Adrenal gland (tissue), 9 donors: ENCODE measurements at regions not wholly inside any gene's neighbourhood (a gene's known extent, or its start where the extent isn't known, plus 50 kb on each side); places are given as distances from the start of the nearest gene placed in this dataset.

Source experiments
- DNase-seq, 7 donors: peaks; one replicate each; pipeline ENCODE4 v3.0.0-alpha.2; 2019 to 2020
- H3K27ac ChIP-seq, 5 donors: fragments of 200-600 bp; sonication (generic) in 4 of 5; 1 replicate in 3 of 5; 2 replicates in 2 of 5; pipeline versions ENCODE4 v1.5.1 to v1.8.0; 2016 to 2020; ENCODE audit warnings: mild to moderate bottlenecking in 1 of 5
- H3K27me3 ChIP-seq: fragments of 200-600 bp; 2 replicates; pipeline ENCODE4 v1.8.0; 2021
- H3K36me3 ChIP-seq, 2 donors: fragments of 200-600 bp; replicated peaks in 1 of 2; 1 replicate in 1 of 2; 2 replicates in 1 of 2; pipeline versions ENCODE4 v1.5.1 to v1.8.0; 2018 to 2022
- H3K4me1 ChIP-seq, 2 donors: fragments of 200-600 bp; replicated peaks in 1 of 2; 1 replicate in 1 of 2; 2 replicates in 1 of 2; pipeline versions ENCODE4 v1.5.1 to v1.8.0; 2018 to 2021
- H3K4me3 ChIP-seq, 4 donors: fragments of 200-600 bp; sonication (generic) in 3 of 4; one replicate each; pipeline ENCODE4 v1.5.1; 2016 to 2018
- H3K9me3 ChIP-seq, 3 donors: fragments of 200-600 bp; sonication (generic) in 1 of 3; replicated peaks in 1 of 3; 1 replicate in 2 of 3; 2 replicates in 1 of 3; pipeline versions ENCODE4 v1.5.1 to v1.8.0; 2016 to 2021
- CTCF ChIP-seq, 6 experiments: fragments of 450-650 bp in 4 of 6; fragments of 200-600 bp in 2 of 6; sonication (generic) in 1 of 6; IDR thresholded peaks; 1 replicate in 5 of 6; 2 replicates in 1 of 6; pipeline versions ENCODE4 v1.5.1 to v1.8.0; 2016 to 2021; ENCODE audit warnings: antibody characterized with exemption in 6 of 6, mild to moderate bottlenecking in 2 of 6, moderate library complexity in 1 of 6
- POLR2A ChIP-seq, 2 donors: fragments of 450-650 bp; IDR thresholded peaks; one replicate each; pipeline ENCODE4 v1.6.1; 2017; ENCODE audit warnings: antibody characterized with exemption in 2 of 2, mild to moderate bottlenecking in 2 of 2, moderate library complexity in 1 of 2
- WGBS, 4 donors: extraction: QIAGEN DNeasy Blood & Tissue Kit in 2 of 4; methylation state at CpG; one replicate each; pipeline versions ENCODE4 v1.1.5 to v1.1.7; 2013 to 2017; 5-methylcytosine and 5-hydroxymethylcytosine counted together
- intact Hi-C, 2 donors: fragments of 100-400 bp; cut with DNase I; formaldehyde crosslinking; loops; one replicate each; pipeline versions ENCODE4 v1.14.1 to v1.15.0; 2022 to 2023
- donor health status: healthy with polysubstance abuse.
- donor health status: Bipolar disorder and iron deficiency.
- donor health status: DM: yes; HTN: yes; CAD: no.
- donor health status: DM: no; HTN: no; CAD: no.
- donor health status: DM: no; HTN: no; CAD: no.

- no peak for DNase-seq
- intact Hi-C loops = no loop called here
- no peak overlapping the region for H3K27ac ChIP-seq
- no peaks in the 10 kb centered on the region for H3K36me3 ChIP-seq
- H3K27me3 ChIP-seq = no peaks in the 10 kb centered on the region
- TF ChIP-seq CTCF (IDR thresholded peaks at IDR 0.05) (no peak), POLR2A (IDR thresholded peaks at IDR 0.05) (no peak)
- H3K4me1 ChIP-seq = no peaks in the 10 kb centered on the region
- H3K9me3 ChIP-seq = no peaks in the 10 kb centered on the region
- H3K4me3 ChIP-seq = no peak overlapping the region
Observed at GRCh38 chr4:96525898-96526297, 686.0 kb downstream of the PDHA2 start.

GRCh38 chr4:96526625-96527024, 686.7 kb downstream of the PDHA2 start:
- TF ChIP-seq POLR2A (IDR thresholded peaks at IDR 0.05) (no peak), CTCF (IDR thresholded peaks at IDR 0.05) (no peak)
- no peaks in the 10 kb centered on the region for H3K4me1 ChIP-seq
- H3K4me3 ChIP-seq = no peak overlapping the region
- H3K27me3 ChIP-seq = no peaks in the 10 kb centered on the region
- no peaks in the 10 kb centered on the region for H3K9me3 ChIP-seq
- WGBS, 4 donors = 71 to 84% (median 74%) methylated on average over 1 of the region's 1 CpG
- DNase-seq = no peak
- intact Hi-C loops = no loop called here
- no peak overlapping the region for H3K27ac ChIP-seq
- H3K36me3 ChIP-seq = no peaks in the 10 kb centered on the region

GRCh38 chr4:96531836-96532235, 691.9 kb downstream of the PDHA2 start:
- no peaks in the 10 kb centered on the region for H3K4me1 ChIP-seq

GRCh38 chr4:96543346-96543745, 703.5 kb downstream of the PDHA2 start:
- no peaks in the 10 kb centered on the region for H3K4me1 ChIP-seq
- H3K27me3 ChIP-seq = no peaks in the 10 kb centered on the region
- H3K9me3 ChIP-seq = no peaks in the 10 kb centered on the region
- no peak overlapping the region for H3K27ac ChIP-seq
- no peak for DNase-seq
- H3K36me3 ChIP-seq = no peaks in the 10 kb centered on the region
- 81 to 98% (median 88%) methylated on average over 2 of the region's 2 CpGs for WGBS, 4 donors
- intact Hi-C loops = no loop called here
- TF ChIP-seq POLR2A (IDR thresholded peaks at IDR 0.05) = no peak
- TF ChIP-seq CTCF (IDR thresholded peaks at IDR 0.05) = no peak
- no peak overlapping the region for H3K4me3 ChIP-seq

More at GRCh38 chr4:96531836-96532235, 691.9 kb downstream of the PDHA2 start:
- H3K27me3 ChIP-seq = no peaks in the 10 kb centered on the region
- H3K9me3 ChIP-seq = no peaks in the 10 kb centered on the region
- no peaks in the 10 kb centered on the region for H3K36me3 ChIP-seq
- intact Hi-C loops = no loop called here
- no peak overlapping the region for H3K27ac ChIP-seq
- DNase-seq = no peak
- H3K4me3 ChIP-seq = no peak overlapping the region
- TF ChIP-seq POLR2A (IDR thresholded peaks at IDR 0.05) (no peak), CTCF (IDR thresholded peaks at IDR 0.05) (no peak)
